Stimulated activated naive CD8-positive, alpha-beta T cell treated with anti-CD3 and anti-CD28 coated beads, Interleukin-15, Interleukin-2, amounts not matched to agents 100 U/mL and 50 U/mL, for 24 hours (primary cell): ENCODE measurements at regions not wholly inside any gene's neighbourhood (a gene's known extent, or its start where the extent isn't known, plus 50 kb on each side); places are given as distances from the start of the nearest gene placed in this dataset.

Experiments used
- ATAC-seq: fragments of 150-1000 bp; cut with Tn5 transposase; one replicate; pipeline ENCODE4 v1.10.0; 2021
- DNase-seq: peaks from one replicate; pipeline ENCODE4 v3.0.0; 2021

DNA sequence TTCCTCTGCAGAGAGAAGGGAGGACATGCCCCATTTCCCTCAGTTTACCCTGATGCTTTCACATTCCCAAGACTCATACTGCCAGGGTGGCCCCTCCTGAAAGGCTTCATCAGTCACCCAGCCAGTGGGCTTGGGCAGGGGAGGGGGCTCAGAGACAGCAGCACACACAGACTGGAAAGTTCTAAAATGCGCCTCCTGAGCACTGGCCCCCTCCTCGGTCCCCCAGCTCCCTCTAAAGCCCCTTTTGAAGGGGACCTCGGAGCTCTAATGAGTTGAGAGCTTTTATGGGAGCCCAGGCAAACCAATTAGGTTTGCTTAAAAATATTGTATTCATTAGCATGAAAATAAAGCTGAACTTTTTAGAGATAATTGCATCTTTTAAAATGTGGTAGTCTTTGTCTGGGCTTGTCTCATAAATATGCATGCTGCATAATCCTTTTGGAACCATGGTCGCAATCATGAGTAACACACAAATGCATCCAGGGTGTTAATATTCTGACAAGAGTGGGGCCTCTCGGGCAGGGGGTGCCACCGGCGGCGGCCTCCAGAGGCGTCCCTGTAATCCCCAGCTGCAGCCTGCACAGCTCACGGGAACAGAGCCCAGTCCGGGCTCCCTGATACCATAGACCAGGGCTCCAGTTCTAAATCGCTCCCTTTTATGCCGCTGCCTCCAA, 78.5 kb downstream of the RPLP1 start:
- DNase-seq (no peak), ATAC-seq (no peak)

DNA sequence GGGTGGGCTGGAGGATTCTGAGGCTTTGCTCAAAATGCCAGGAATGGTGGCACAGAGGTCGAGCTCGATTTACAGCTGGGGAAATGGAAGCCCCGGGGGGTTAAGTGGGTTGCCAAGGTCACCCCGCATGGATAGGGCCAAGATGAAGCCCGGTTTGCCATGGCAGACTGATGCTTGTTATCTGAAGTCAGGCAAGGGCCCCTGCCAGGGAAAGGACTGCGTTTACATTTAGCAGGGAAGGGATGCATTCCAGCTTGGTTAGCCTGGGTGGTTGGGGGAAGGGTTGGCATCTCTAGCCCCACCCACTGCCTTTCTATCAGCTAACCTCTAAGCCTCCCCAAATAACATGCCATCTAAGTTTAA, 79.0 kb downstream of the RPLP1 start:
- no peak for DNase-seq
- no peak for ATAC-seq

DNA sequence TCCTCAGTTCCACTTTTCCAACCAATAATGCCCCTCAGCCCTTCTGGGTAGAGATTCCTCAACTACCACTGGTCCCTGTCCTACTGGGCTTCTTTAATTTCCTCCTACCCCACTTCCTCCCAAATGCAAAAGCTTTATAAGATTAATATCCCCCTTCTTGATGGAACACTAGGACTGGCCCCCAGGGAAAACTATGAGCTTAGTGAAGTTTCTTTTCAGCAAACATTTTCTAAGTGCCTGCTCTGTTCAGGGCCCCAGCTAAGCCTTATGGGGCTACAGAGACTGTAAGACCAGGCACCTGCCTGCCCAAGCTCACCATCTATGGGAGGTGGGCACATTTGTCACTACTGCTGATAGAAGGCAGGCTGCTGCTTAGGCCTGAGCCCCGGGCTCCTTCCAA, 79.4 kb downstream of the RPLP1 start:
- ATAC-seq (no peak), DNase-seq (no peak)

GRCh38 chr15:69532856-69533255, 80.2 kb downstream of the RPLP1 start:
- ATAC-seq (no peak), DNase-seq (no peak)

GRCh38 chr15:69533522-69533921, 80.9 kb downstream of the RPLP1 start:
- no peak for ATAC-seq
- no peak for DNase-seq

DNA sequence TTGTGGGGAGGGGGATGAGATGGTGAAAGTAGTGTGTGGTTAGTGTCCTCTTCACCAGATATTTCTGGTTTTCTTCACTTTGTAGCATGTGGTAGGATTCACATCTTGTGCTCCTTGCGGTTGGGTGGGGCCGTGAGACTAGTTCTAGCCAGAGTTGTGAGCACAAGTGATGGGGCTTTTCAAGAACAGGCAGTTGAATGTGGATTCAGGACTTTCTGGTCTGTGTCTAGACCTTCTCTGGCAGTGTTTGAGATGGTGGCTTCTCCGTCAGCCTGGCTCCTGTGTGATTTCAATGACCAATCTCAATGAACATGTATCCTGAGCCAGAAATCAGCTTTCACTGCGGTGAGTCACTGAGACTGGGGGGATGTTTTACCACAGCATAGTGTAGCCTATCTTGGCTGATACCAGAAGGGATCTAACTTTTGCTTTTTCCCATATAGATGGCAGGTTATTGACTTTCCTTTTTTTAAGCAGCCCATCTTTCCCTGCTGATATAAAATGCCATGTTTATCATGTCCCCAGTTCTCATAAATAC, 82.6 kb downstream of the RPLP1 start:
- no peak for DNase-seq
- ATAC-seq: no peak

DNA sequence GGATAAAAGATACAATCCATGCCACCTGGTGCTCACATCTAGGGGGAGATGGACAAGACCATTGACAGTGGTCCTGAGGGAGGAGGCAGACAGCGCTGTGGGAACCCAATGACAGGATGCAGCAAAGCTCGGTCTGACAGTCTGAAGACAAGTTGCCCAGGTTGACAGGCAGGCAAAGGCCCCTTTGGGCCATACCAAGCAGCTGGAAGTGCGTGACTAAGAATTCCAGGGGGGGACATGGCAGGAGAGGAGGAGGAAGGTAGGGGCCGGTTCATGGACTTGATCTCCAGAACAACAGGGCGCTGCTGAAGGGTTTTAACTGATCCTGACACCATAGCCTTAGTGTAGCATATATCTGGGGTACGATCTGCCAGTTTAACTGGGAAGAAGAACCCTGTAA, 83.4 kb downstream of the RPLP1 start:
- no peak for ATAC-seq
- DNase-seq: no peak

DNA sequence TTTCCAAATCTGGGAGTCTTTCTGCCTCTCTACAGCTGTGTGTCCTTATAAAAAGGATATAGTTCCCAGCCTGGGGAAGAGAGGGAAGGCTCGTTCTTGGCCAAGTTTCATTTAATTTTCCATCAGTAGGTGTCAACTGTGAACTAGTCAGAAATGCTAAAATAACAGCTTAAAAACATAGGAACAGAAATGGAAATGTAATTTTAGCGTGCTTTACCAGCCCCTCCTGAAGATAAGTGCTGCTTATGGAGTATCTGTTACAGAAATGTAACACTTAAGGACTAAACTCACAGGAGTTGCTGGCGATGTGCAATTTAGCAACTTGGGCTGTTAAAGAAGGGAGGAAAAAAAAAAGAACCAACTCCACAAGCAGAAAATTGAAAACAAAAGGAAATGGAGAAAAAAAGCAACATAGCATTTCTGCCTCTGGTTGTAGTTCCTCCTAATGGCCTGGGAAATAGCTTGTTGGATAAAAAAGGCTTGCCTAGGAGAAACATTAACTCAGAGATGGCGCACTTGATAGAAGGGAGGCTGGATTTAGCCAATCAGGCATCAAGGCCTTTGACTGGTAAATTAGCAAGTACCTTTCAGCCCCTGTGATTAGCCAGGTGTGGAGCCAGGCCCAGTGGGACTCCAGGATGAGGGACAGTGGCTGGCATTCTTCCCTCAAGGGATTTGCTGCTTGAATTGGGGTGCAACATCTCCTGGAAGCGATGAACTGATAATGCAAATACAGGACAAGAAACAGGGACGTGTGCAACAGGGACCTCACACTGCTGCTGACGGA, 84.3 kb downstream of the RPLP1 start:
- no peak for ATAC-seq
- DNase-seq: no peak

DNA sequence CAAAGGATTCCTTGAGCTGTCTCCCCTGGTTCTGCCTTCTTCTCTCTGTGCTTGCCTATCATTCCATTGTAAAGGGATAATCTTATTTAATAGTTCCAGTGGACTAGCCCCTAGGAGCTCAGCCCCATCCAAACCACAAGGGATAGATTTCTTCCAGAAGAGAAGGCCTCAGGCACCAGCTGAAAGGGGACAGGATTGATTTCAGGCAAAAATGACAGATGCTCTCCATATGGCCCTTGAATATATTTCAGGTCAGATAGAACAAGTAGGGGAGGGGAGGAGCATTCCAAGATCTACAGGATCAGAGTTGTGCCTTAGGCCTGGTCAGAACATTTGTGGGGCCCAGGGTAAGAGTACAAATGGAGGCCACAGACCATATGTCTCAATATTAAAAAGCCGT, 85.3 kb downstream of the RPLP1 start:
- ATAC-seq: no peak
- DNase-seq: no peak

- no peak for ATAC-seq
- no peak for DNase-seq
Measured at GRCh38 chr15:69538379-69538778, 85.8 kb downstream of the RPLP1 start.

DNA sequence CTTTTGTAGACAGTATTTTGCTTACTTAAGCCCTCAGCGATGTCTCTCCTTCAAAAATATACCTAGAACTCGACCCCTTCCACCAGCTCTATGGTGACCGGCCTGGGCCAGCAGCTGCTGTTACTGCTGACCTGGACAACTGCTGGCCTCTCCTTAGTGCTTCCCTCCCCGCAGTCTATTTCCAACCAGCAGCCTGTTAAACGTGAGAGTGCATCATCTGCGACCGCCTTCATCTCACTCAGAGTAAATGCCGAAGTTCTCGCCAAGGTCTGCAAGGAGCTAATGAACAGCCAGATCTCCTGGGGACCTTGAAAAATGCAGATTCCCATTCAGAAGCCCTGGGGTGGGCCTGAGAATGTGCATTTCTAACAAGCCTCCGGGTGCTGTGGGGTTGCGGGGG, 86.7 kb downstream of the RPLP1 start:
- no peak for ATAC-seq
- DNase-seq: no peak

- no peak for DNase-seq
- no peak for ATAC-seq
Measured at GRCh38 chr15:69540622-69541021, 88.0 kb downstream of the RPLP1 start.

GRCh38 chr15:69542028-69542427, 89.4 kb downstream of the RPLP1 start:
- ATAC-seq (no peak), DNase-seq (no peak)

DNA sequence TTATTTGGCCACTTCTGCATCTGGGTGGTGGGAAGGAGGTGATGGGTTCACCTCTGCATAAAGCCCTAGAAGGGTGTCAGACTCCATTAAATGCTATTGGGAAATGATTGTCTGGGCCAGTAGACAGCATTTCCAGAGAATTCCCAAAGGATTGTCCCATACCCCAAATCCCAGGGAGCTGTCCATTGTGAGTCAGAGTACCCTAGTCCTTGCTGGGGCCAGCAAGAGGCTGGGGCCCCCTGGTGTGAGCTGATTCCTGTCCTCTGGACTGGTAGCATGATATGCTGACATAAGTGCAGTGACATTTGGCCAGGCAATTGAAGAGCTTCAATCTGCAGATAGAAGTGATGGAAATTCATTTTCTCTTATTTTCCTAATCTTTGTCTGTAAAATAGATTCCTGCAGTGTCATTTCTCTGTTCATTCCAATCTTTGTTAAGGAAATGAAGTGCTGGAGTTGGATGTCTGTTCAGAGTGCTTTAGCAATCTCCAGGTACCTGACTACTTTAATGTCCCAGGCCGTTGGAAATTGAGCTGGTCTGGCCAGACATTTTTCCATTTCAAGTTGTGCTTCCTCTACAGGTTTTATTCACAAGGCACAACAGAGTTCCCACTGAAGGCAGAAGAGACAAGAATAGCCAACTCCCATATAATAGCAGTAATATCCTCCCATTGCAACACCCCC, 91.2 kb downstream of the RPLP1 start:
- no peak for DNase-seq
- ATAC-seq: no peak

DNA sequence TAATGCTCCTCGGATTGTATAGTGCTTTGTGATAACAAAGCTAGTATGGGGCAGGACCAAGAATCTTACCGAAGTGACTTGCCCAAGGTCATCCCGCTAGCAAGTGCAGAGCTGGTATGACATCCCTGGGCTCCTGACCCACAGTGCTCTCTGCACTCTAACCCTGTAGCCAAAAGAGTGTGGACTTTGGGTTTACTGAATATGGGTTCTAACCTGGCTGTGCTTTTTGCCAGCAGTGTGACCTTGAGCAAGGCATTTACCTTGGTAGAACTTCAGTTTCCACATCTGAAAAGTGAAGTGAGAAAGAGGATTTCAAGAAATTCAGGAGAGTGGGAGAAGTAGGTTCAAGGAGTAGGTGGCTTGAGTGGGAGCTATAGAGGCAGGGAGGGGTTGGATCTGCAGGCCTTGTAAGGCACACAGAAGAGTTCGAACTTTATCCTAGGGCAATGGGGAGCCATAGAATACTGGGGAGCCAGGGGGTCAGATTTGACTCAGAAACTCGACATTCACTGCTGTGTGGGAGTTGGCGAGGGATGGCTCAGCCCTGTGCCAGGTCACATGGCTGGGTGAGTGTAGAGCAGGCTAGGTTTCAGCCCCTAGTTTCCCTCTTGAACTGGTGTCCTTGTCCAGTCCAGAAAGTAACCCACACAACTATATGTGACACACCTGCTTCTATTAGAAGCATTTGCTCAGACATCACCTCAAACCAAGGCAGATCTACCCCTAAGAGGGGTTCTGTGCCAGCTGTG, 91.9 kb downstream of the RPLP1 start:
- DNase-seq (no peak), ATAC-seq (no peak)

- DNase-seq (no peak), ATAC-seq (no peak)
Measured at GRCh38 chr15:69546182-69546581, 93.6 kb downstream of the RPLP1 start.

DNA sequence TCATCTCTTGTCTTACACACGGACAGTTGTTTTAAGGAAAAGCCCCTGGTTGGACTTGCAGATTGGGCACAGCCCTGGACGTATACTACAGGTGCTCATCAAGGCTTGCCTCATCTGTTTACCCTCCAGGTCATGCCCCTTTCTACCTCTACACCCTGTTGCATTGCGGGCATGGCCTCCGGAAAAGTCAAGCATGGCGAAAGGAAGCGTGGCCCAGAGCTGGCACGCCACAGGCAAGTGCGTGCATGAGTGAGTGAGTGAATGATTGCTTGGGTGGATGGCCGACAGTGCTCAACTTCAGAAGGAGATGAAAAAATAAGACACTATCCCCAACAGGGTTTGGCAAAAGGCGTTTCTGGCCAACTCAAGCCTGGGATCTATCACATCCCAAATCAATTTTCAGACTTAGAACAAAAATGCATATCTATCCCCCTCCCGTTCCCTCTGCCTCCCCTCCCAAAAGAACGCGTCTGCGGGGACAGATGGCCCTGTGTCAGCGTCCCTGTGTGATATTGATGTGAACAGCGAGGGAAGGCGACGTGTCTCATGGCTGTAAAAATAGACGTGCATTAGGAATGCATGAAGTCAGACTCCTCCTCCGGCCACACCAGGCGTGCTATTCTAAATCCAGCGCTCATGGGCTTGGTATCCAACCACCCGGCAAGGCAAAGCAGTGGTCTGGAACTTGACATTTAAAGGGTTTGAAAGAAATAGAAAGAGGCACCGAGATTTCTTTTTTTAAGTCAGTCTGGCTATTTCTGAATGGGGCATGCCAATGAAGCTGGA, 96.0 kb downstream of the RPLP1 start:
- ATAC-seq (no peak), DNase-seq (no peak)

- DNase-seq (no peak), ATAC-seq (no peak)
Measured at GRCh38 chr15:69551391-69552056, 98.9 kb downstream of the RPLP1 start.

GRCh38 chr15:69552057-69552815, 99.6 kb downstream of the RPLP1 start:
- DNase-seq (no peak), ATAC-seq (no peak)

- ATAC-seq: no peak
Measured at GRCh38 chr15:69553686-69554085, 101.1 kb downstream of the RPLP1 start.

More at GRCh38 chr15:69553686-69554085, 101.1 kb downstream of the RPLP1 start:
- no peak for DNase-seq
